OCI-LY7 (cell line): ENCODE measurements at regions not wholly inside any gene's neighbourhood (a gene's known extent, or its start where the extent isn't known, plus 50 kb on each side); places are given as distances from the start of the nearest gene placed in this dataset.

ENCODE experiments used
- BruUV-seq: library from RNA; stranded (reverse); fragments of 400-500 nt; replicated peaks from 2 replicates; lab custom pipeline; 2021; lab: Mats Ljungman, UMichigan
- CTCF ChIA-PET: fragments of 300-600 bp; sonication (Branson Sonifier 250); formaldehyde crosslinking; loops from one replicate; lab custom pipeline; 2022; ENCODE audit warnings: antibody characterized with exemption; ENCODE audit not compliant: unreplicated experiment; lab: Charles Lee
- POLR2A ChIA-PET: fragments of 300-600 bp; sonication (Branson Sonifier 250); formaldehyde crosslinking; loops from one replicate; lab custom pipeline; 2022; ENCODE audit warnings: antibody characterized with exemption; lab: Charles Lee
- DNase-seq: peaks from one replicate; pipeline ENCODE4 v3.0.0-alpha.2; 2015; ENCODE audit warnings: low spot score
- H2AFZ ChIP-seq: fragments of 200-600 bp; sonication (generic), shearing (Covaris generic); 2 replicates; pipeline ENCODE4 v1.6.1; 2014; ENCODE audit warnings: mild to moderate bottlenecking, antibody characterized with exemption, low read length, moderate library complexity
- H3K27ac ChIP-seq: fragments of 200-600 bp; sonication (generic); 2 replicates; pipeline ENCODE4 v1.5.1; 2014; ENCODE audit warnings: mixed run types, low read depth, mild to moderate bottlenecking, moderate library complexity, low read length, inconsistent platforms; ENCODE audit not compliant: poor library complexity, severe bottlenecking
- H3K36me3 ChIP-seq: fragments of 200-600 bp; sonication (generic); 2 replicates; pipeline ENCODE4 v1.6.1; 2014; ENCODE audit warnings: mild to moderate bottlenecking, antibody characterized with exemption, low read length, moderate library complexity, mixed read lengths; ENCODE audit not compliant: insufficient read depth
- H3K4me1 ChIP-seq: fragments of 200-600 bp; sonication (generic); 2 replicates; pipeline ENCODE4 v1.5.1; 2014; ENCODE audit warnings: mild to moderate bottlenecking, low read length; ENCODE audit not compliant: insufficient read depth, poor library complexity, severe bottlenecking
- H3K4me2 ChIP-seq: fragments of 200-600 bp; sonication (generic); 2 replicates; pipeline ENCODE4 v1.6.1; 2014; ENCODE audit warnings: mild to moderate bottlenecking, low read length
- H3K4me3 ChIP-seq: fragments of 200-600 bp; sonication (generic); 2 replicates; pipeline ENCODE4 v1.5.1; 2014; ENCODE audit warnings: mild to moderate bottlenecking, low read depth, low read length; ENCODE audit not compliant: poor library complexity, severe bottlenecking
- H3K79me2 ChIP-seq: fragments of 200-600 bp; sonication (generic); 2 replicates; pipeline ENCODE4 v1.6.1; 2016; ENCODE audit warnings: low read depth, mild to moderate bottlenecking, low read length, moderate library complexity, mixed read lengths; ENCODE audit not compliant: insufficient read depth
- H3K9me2 ChIP-seq: fragments of 200-600 bp; sonication (generic); 2 replicates; pipeline ENCODE4 v1.6.1; 2016; ENCODE audit warnings: mild to moderate bottlenecking, low read length, mixed read lengths; ENCODE audit not compliant: insufficient read depth
- H3K9me3 ChIP-seq: fragments of 200-600 bp; sonication (generic); 2 replicates; pipeline ENCODE4 v1.6.1; 2014; ENCODE audit warnings: mild to moderate bottlenecking, mixed run types, low read length, mixed read lengths
- H4K20me1 ChIP-seq: fragments of 200-600 bp; sonication (generic); 2 replicates; pipeline ENCODE4 v1.6.1; 2014; ENCODE audit warnings: mild to moderate bottlenecking, antibody characterized with exemption, low read length, moderate library complexity, mixed read lengths; ENCODE audit not compliant: insufficient read depth
- CTCF ChIP-seq: fragments of 200-600 bp; sonication (generic); conservative IDR thresholded peaks from 2 replicates; pipeline ENCODE4 v1.5.1; 2014; ENCODE audit warnings: mild to moderate bottlenecking, antibody characterized with exemption, low read length, moderate library complexity, mixed read lengths
- EZH2phosphoT487 ChIP-seq: fragments of 200-600 bp; sonication (generic); IDR thresholded peaks from 2 replicates; pipeline ENCODE4 v1.6.1; 2018; ENCODE audit warnings: low read depth, borderline replicate concordance, mild to moderate bottlenecking, mixed run types, antibody characterized with exemption, low read length, moderate library complexity, mixed read lengths
- intact Hi-C: fragments of 100-400 bp; cut with micrococcal nuclease; formaldehyde crosslinking; loops from one replicate; pipeline ENCODE4 v1.10.0; 2022; ENCODE audit not compliant: unreplicated experiment

- intact Hi-C loops: no loop called here
- no peaks in the 10 kb centered on the region for H4K20me1 ChIP-seq
- no peaks in the 10 kb centered on the region for H3K9me3 ChIP-seq
- H3K4me1 ChIP-seq: no peaks in the 10 kb centered on the region
- H3K79me2 ChIP-seq: no peaks in the 10 kb centered on the region
- no peak overlapping the region for H3K4me3 ChIP-seq
- no peak overlapping the region for H3K4me2 ChIP-seq
- no peak for DNase-seq
- ChIA-PET CTCF (no interaction called here), POLR2A (no interaction called here)
- no peak overlapping the region for H2AFZ ChIP-seq
- TF ChIP-seq CTCF: no peak
- BruUV-seq: no TSS peak
- H3K27ac ChIP-seq: no peak overlapping the region
- no peaks in the 10 kb centered on the region for H3K36me3 ChIP-seq
- no peaks in the 10 kb centered on the region for H3K9me2 ChIP-seq
Measured at GRCh38 chr10:10647331-10647730, 370.3 kb upstream of the CELF2 start.

- Histone ChIP-seq H3K9me2 (no peaks in the 10 kb centered on the region), H3K4me1 (no peaks in the 10 kb centered on the region), H3K27ac (no peak overlapping the region), H4K20me1 (no peaks in the 10 kb centered on the region), H3K9me3 (no peaks in the 10 kb centered on the region), H3K4me3 (no peak overlapping the region), H3K79me2 (no peaks in the 10 kb centered on the region), H3K4me2 (no peak overlapping the region), H3K36me3 (no peaks in the 10 kb centered on the region), H2AFZ (no peak overlapping the region)
- TF ChIP-seq CTCF (no peak), EZH2phosphoT487 (no peak)
- ChIA-PET CTCF (no interaction called here), POLR2A (interaction anchor here (0.9 to 1.4 kb wide), 2 partner anchors 9 to 19 kb away, joined by 3 to 4 read pairs; no protein-coding TSS in a partner anchor)
- no TSS peak for BruUV-seq
- intact Hi-C loops: no loop called here
- DNase-seq: no peak
Measured at GRCh38 chr10:10657139-10657760, 360.4 kb upstream of the CELF2 start.

- intact Hi-C loops: no loop called here
- H3K4me3 ChIP-seq: no peak overlapping the region
- H3K27ac ChIP-seq: no peak overlapping the region
- H4K20me1 ChIP-seq: no peaks in the 10 kb centered on the region
- H3K79me2 ChIP-seq: no peaks in the 10 kb centered on the region
- H3K9me3 ChIP-seq: no peaks in the 10 kb centered on the region
- POLR2A ChIA-PET: interaction anchor here (0.9 to 1.4 kb wide), 2 partner anchors 8 to 17 kb away, joined by 3 to 4 read pairs; no protein-coding TSS in a partner anchor
- CTCF ChIA-PET: no interaction called here
- no peaks in the 10 kb centered on the region for H3K36me3 ChIP-seq
- BruUV-seq: no TSS peak
- DNase-seq: no peak
- TF ChIP-seq CTCF (no peak), EZH2phosphoT487 (no peak)
- no peaks in the 10 kb centered on the region for H3K4me1 ChIP-seq
- H3K4me2 ChIP-seq: no peak overlapping the region
- H3K9me2 ChIP-seq: no peaks in the 10 kb centered on the region
- H2AFZ ChIP-seq: no peak overlapping the region
Measured at GRCh38 chr10:10658172-10658785, 359.4 kb upstream of the CELF2 start.
